GM12878 (cell line): ENCODE measurements at regions not wholly inside any gene's neighbourhood (a gene's known extent, or its start where the extent isn't known, plus 50 kb on each side); places are given as distances from the start of the nearest gene placed in this dataset.
"Not testable (repeated sequence)": the region's sequence is repeated elsewhere in the genome, so short reads cannot be mapped to it uniquely, and the experiment has no call there.

ENCODE experiments used
- ATAC-seq: fragments of 200-7000 bp; cut with Tn5 transposase; 3 replicates; pipeline ENCODE4 v1.9.1; 2020; ENCODE audit warnings: mild to moderate bottlenecking, moderate library complexity
- BruUV-seq: library from RNA; stranded (reverse); fragments of 400-500 nt; replicated peaks from 2 replicates; lab custom pipeline; 2021; lab: Mats Ljungman, UMichigan
- CTCF ChIA-PET: fragments of 300-600 bp; sonication (Branson Sonifier 250); formaldehyde crosslinking; extraction: SDS; loops from one replicate; lab custom pipeline; 2021; ENCODE audit warnings: inconsistent platforms; lab: Yijun Ruan, JAX
- POLR2A ChIA-PET: fragments of 350-600 bp; formaldehyde crosslinking; extraction: SDS; loops from one replicate; lab custom pipeline; 2021; ENCODE audit warnings: inconsistent platforms; lab: Charles Lee
- RAD21 ChIA-PET: fragments of 300-600 bp; sonication (Branson Sonifier 250); formaldehyde crosslinking; loops from one replicate; lab custom pipeline; 2023; ENCODE audit warnings: antibody characterized with exemption; ENCODE audit not compliant: unreplicated experiment; lab: Charles Lee
- SMC1A ChIA-PET: fragments of 300-600 bp; sonication (Branson Sonifier 250); formaldehyde crosslinking; loops from one replicate; lab custom pipeline; 2023; ENCODE audit not compliant: unreplicated experiment, uncharacterized antibody; lab: Charles Lee
- DNase-seq: peaks from one replicate; pipeline ENCODE4 v3.0.0-alpha.2; 2011; ENCODE audit warnings: low read depth, low spot score
- FAIRE-seq: peaks from 3 replicates; lab custom pipeline; 2011; peaks lifted over from hg19 to GRCh38; lab: Jason Lieb, UNC
- H2AFZ ChIP-seq: 2 replicates; pipeline ENCODE4 v1.6.0; 2011; ENCODE audit warnings: low read depth, low read length, control low read depth; ENCODE audit not compliant: control insufficient read depth
- H3K27ac ChIP-seq: 2 replicates; pipeline ENCODE4 v1.5.1; 2011; ENCODE audit warnings: control low read depth; ENCODE audit not compliant: control insufficient read depth, insufficient read depth
- H3K27me3 ChIP-seq, 2 experiments: replicated peaks in 1 of 2; 2 replicates each; pipeline versions ENCODE4 v1.6.0 to v1.6.1; 2011; ENCODE audit warnings: low read length in 1 of 2; ENCODE audit not compliant: control insufficient read depth in 2 of 2, insufficient read depth in 2 of 2
- H3K36me3 ChIP-seq, 2 experiments: 2 replicates each; pipeline ENCODE4 v1.5.1; 2011; ENCODE audit warnings: low read length in 1 of 2; ENCODE audit not compliant: control insufficient read depth in 2 of 2, insufficient read depth in 2 of 2
- H3K4me1 ChIP-seq: 2 replicates; pipeline ENCODE4 v1.6.1; 2011; ENCODE audit warnings: mild to moderate bottlenecking, low read length, moderate library complexity, mixed read lengths; ENCODE audit not compliant: control insufficient read depth, insufficient read depth
- H3K4me2 ChIP-seq: 2 replicates; pipeline ENCODE4 v1.6.0; 2011; ENCODE audit warnings: control low read depth; ENCODE audit not compliant: control insufficient read depth, insufficient read depth
- H3K4me3 ChIP-seq: fragments of 200-600 bp; sonication (generic); 2 replicates; pipeline ENCODE4 v1.5.1; 2016
- H3K79me2 ChIP-seq: 2 replicates; pipeline ENCODE4 v1.6.0; 2011; ENCODE audit warnings: low read length; ENCODE audit not compliant: control insufficient read depth, insufficient read depth
- H3K9ac ChIP-seq: 2 replicates; pipeline ENCODE4 v1.8.0; 2011; ENCODE audit warnings: low read length, control low read depth, mixed read lengths; ENCODE audit not compliant: control insufficient read depth, insufficient read depth
- H3K9me3 ChIP-seq: replicated peaks from 3 replicates; pipeline ENCODE4 v1.5.1; 2011; ENCODE audit warnings: mild to moderate bottlenecking, low read length; ENCODE audit not compliant: control insufficient read depth, insufficient read depth
- H4K20me1 ChIP-seq: 2 replicates; pipeline ENCODE4 v1.6.0; 2011; ENCODE audit not compliant: control insufficient read depth, insufficient read depth
- BACH1 ChIP-seq: fragments of 450-650 bp; IDR thresholded peaks from 2 replicates; pipeline ENCODE4 v1.6.1; 2017; ENCODE audit warnings: mild to moderate bottlenecking, borderline replicate concordance
- MTA2 ChIP-seq: fragments of 450-650 bp; IDR thresholded peaks from 2 replicates; pipeline ENCODE4 v1.6.1; 2016; ENCODE audit warnings: low read depth, mild to moderate bottlenecking, moderate library complexity
- PBX3 ChIP-seq: IDR thresholded peaks from 2 replicates; pipeline ENCODE4 v1.6.1; 2011; ENCODE audit warnings: mild to moderate bottlenecking, low read depth, low read length, moderate library complexity; ENCODE audit not compliant: insufficient replicate concordance
- SMARCA5 ChIP-seq: fragments of 450-650 bp; IDR thresholded peaks from 2 replicates; pipeline ENCODE4 v1.6.1; 2017; ENCODE audit warnings: mild to moderate bottlenecking
- WGBS: methylation state at CpG from one replicate; pipeline ENCODE4 v1.1.6; 2016; ENCODE audit warnings: low lambda C conversion rate; ENCODE audit not compliant: insufficient replicate concordance, insufficient coverage; ENCODE audit errors: missing lambda C conversion rate; 5-methylcytosine and 5-hydroxymethylcytosine counted together
- in situ Hi-C: fragments of 300-500 bp; cut with MboI; formaldehyde crosslinking; loops from 9 replicates; pipeline ENCODE4 v1.14.3; 2018; ENCODE audit warnings: mixed read lengths
- intact Hi-C: fragments of 100-400 bp; cut with micrococcal nuclease; formaldehyde crosslinking; loops from one replicate; pipeline ENCODE4 v1.14.2; 2022; ENCODE audit not compliant: unreplicated experiment

- ChIA-PET RAD21 (no interaction called here), SMC1A (no interaction called here)
These were observed 318.7 kb downstream of the THBS2 start for GRCh38 chr6:168934660-168935627.

GRCh38 chr6:168932171-168932570 is 321.5 kb downstream of the THBS2 start:
- H4K20me1 ChIP-seq, H3K36me3 ChIP-seq, POLR2A ChIA-PET, H3K27ac ChIP-seq, H3K9ac ChIP-seq, SMC1A ChIA-PET, H2AFZ ChIP-seq, RAD21 ChIA-PET, BruUV-seq, H3K79me2 ChIP-seq, intact Hi-C loops, H3K9me3 ChIP-seq, H3K27me3 ChIP-seq, H3K4me3 ChIP-seq, H3K4me2 ChIP-seq, CTCF ChIA-PET, FAIRE-seq, DNase-seq, H3K4me1 ChIP-seq, in situ Hi-C loops, ATAC-seq: not testable (repeated sequence)
- WGBS = 54% methylated on average over 14 of the region's 16 CpGs

More at GRCh38 chr6:168934660-168935627, 318.7 kb downstream of the THBS2 start:
- no peak for DNase-seq
- WGBS = 16% methylated on average over 24 of the region's 25 CpGs
- Histone ChIP-seq H3K9me3 (no peaks in the 10 kb centered on the region; the same call in 2 of the 3 replicates), H3K4me1 (no peaks in the 10 kb centered on the region), H3K27me3 (no peaks in the 10 kb centered on the region), H4K20me1 (no peaks in the 10 kb centered on the region), H3K4me2 (no peak overlapping the region), H3K27ac (no peak overlapping the region), H3K79me2 (no peaks in the 10 kb centered on the region), H3K36me3 (no peaks in the 10 kb centered on the region), H2AFZ (no peak overlapping the region), H3K4me3 (no peak overlapping the region), H3K9ac (no peak overlapping the region)
- no peak for ATAC-seq
- ChIA-PET POLR2A (no interaction called here), CTCF (no interaction called here)
- in situ Hi-C loops (no loop called here), intact Hi-C loops (no loop called here)
- no peak for TF ChIP-seq MTA2
- TF ChIP-seq BACH1 = no peak
- no peak for TF ChIP-seq PBX3
- TF ChIP-seq SMARCA5 = no peak
- no TSS peak for BruUV-seq
- no peak for FAIRE-seq

- in situ Hi-C loops, H3K4me3 ChIP-seq, RAD21 ChIA-PET, FAIRE-seq, H2AFZ ChIP-seq, H3K27me3 ChIP-seq, CTCF ChIA-PET, ATAC-seq, H3K9me3 ChIP-seq, H3K4me1 ChIP-seq, H3K27ac ChIP-seq, H3K4me2 ChIP-seq, DNase-seq, H4K20me1 ChIP-seq, H3K79me2 ChIP-seq, SMC1A ChIA-PET, H3K9ac ChIP-seq, intact Hi-C loops, BruUV-seq, POLR2A ChIA-PET, H3K36me3 ChIP-seq: not testable (repeated sequence)
- 58% methylated on average over 17 of the region's 17 CpGs for WGBS
These were observed 322.6 kb downstream of the THBS2 start for GRCh38 chr6:168931072-168931471.
